Activated naive CD8-positive, alpha-beta T cell treated with anti-CD3 and anti-CD28 coated beads, Interleukin-2, amount 50 U/mL, for 24 hours (primary cell): ENCODE measurements at regions not wholly inside any gene's neighbourhood (a gene's known extent, or its start where the extent isn't known, plus 50 kb on each side); places are given as distances from the start of the nearest gene placed in this dataset.

Experiments used
- ATAC-seq: fragments of 150-1000 bp; cut with Tn5 transposase; one replicate; pipeline ENCODE4 v1.10.0; 2021
- DNase-seq: peaks from one replicate; pipeline ENCODE4 v3.0.0; 2021
- H3K27ac Mint-ChIP-seq: one replicate; pipeline ENCODE4 v1.8.0; 2021; ENCODE audit warnings: mild to moderate bottlenecking, mixed read lengths
- H3K27me3 Mint-ChIP-seq: one replicate; pipeline ENCODE4 v1.8.0; 2021; ENCODE audit warnings: mixed read lengths
- H3K36me3 Mint-ChIP-seq: one replicate; pipeline ENCODE4 v1.8.0; 2021; ENCODE audit warnings: low read depth, mixed read lengths
- H3K4me1 Mint-ChIP-seq: one replicate; pipeline ENCODE4 v1.8.0; 2021; ENCODE audit warnings: mixed read lengths
- H3K4me3 Mint-ChIP-seq: one replicate; pipeline ENCODE4 v1.8.0; 2021; ENCODE audit warnings: mild to moderate bottlenecking, moderate library complexity, mixed read lengths
- H3K9me3 Mint-ChIP-seq: one replicate; pipeline ENCODE4 v1.8.0; 2021; ENCODE audit warnings: mixed read lengths

GRCh38 chr9:81499594-81499993, 189.8 kb downstream of the TLE1 start:
- no peak overlapping the region for H3K4me3 Mint-ChIP-seq
- no peaks in the 10 kb centered on the region for H3K27me3 Mint-ChIP-seq
- H3K9me3 Mint-ChIP-seq: no peaks in the 10 kb centered on the region
- no peak overlapping the region for H3K27ac Mint-ChIP-seq
- no peaks in the 10 kb centered on the region for H3K4me1 Mint-ChIP-seq
- ATAC-seq: no peak
- DNase-seq: no peak
- no peaks in the 10 kb centered on the region for H3K36me3 Mint-ChIP-seq

GRCh38 chr9:81499021-81499454, 190.3 kb downstream of the TLE1 start:
- no peak overlapping the region for H3K27ac Mint-ChIP-seq
- no peaks in the 10 kb centered on the region for H3K36me3 Mint-ChIP-seq
- ATAC-seq (no peak), DNase-seq (no peak)
- H3K4me3 Mint-ChIP-seq: no peak overlapping the region
- H3K27me3 Mint-ChIP-seq: no peaks in the 10 kb centered on the region
- no peaks in the 10 kb centered on the region for H3K4me1 Mint-ChIP-seq
- no peaks in the 10 kb centered on the region for H3K9me3 Mint-ChIP-seq

GRCh38 chr9:81498576-81498975, 190.8 kb downstream of the TLE1 start:
- no peak overlapping the region for H3K27ac Mint-ChIP-seq
- H3K4me1 Mint-ChIP-seq: no peaks in the 10 kb centered on the region
- H3K27me3 Mint-ChIP-seq: no peaks in the 10 kb centered on the region
- no peaks in the 10 kb centered on the region for H3K36me3 Mint-ChIP-seq
- H3K4me3 Mint-ChIP-seq: no peak overlapping the region
- DNase-seq: no peak
- H3K9me3 Mint-ChIP-seq: no peaks in the 10 kb centered on the region
- no peak for ATAC-seq

GRCh38 chr9:81497091-81497490, 192.3 kb downstream of the TLE1 start:
- H3K4me1 Mint-ChIP-seq: no peaks in the 10 kb centered on the region
- ATAC-seq: no peak
- no peak overlapping the region for H3K27ac Mint-ChIP-seq
- no peak for DNase-seq
- no peaks in the 10 kb centered on the region for H3K36me3 Mint-ChIP-seq
- H3K27me3 Mint-ChIP-seq: no peaks in the 10 kb centered on the region
- no peaks in the 10 kb centered on the region for H3K9me3 Mint-ChIP-seq
- H3K4me3 Mint-ChIP-seq: no peak overlapping the region

- no peaks in the 10 kb centered on the region for H3K9me3 Mint-ChIP-seq
- ATAC-seq (no peak), DNase-seq (no peak)
- no peaks in the 10 kb centered on the region for H3K36me3 Mint-ChIP-seq
- no peaks in the 10 kb centered on the region for H3K27me3 Mint-ChIP-seq
- no peak overlapping the region for H3K4me3 Mint-ChIP-seq
- H3K27ac Mint-ChIP-seq: no peak overlapping the region
- H3K4me1 Mint-ChIP-seq: no peaks in the 10 kb centered on the region
Observed at GRCh38 chr9:81492710-81493447, 196.5 kb downstream of the TLE1 start.

GRCh38 chr9:81490605-81491331, 198.6 kb downstream of the TLE1 start:
- Mint-ChIP-seq H3K27me3 (no peaks in the 10 kb centered on the region), H3K27ac (no peak overlapping the region), H3K9me3 (no peaks in the 10 kb centered on the region), H3K4me3 (no peak overlapping the region), H3K36me3 (no peaks in the 10 kb centered on the region), H3K4me1 (no peaks in the 10 kb centered on the region)
- DNase-seq: no peak
- no peak for ATAC-seq

GRCh38 chr9:81489046-81489445, 200.3 kb downstream of the TLE1 start:
- H3K27me3 Mint-ChIP-seq: no peaks in the 10 kb centered on the region
- H3K4me1 Mint-ChIP-seq: no peaks in the 10 kb centered on the region
- no peak for ATAC-seq
- no peak overlapping the region for H3K27ac Mint-ChIP-seq
- DNase-seq: no peak
- no peaks in the 10 kb centered on the region for H3K36me3 Mint-ChIP-seq
- peaks cover 4% of the 10 kb centered on the region for H3K9me3 Mint-ChIP-seq
- no peak overlapping the region for H3K4me3 Mint-ChIP-seq

GRCh38 chr9:81480828-81481604, 208.3 kb downstream of the TLE1 start:
- H3K9me3 Mint-ChIP-seq: peaks cover 8% of the 10 kb centered on the region

GRCh38 chr9:81479573-81479972, 209.8 kb downstream of the TLE1 start:
- Mint-ChIP-seq H3K9me3 (peaks cover 8% of the 10 kb centered on the region), H3K27ac (no peak overlapping the region), H3K27me3 (no peaks in the 10 kb centered on the region), H3K4me3 (no peak overlapping the region), H3K36me3 (no peaks in the 10 kb centered on the region), H3K4me1 (no peaks in the 10 kb centered on the region)
- DNase-seq: no peak
- no peak for ATAC-seq

More at GRCh38 chr9:81480828-81481604, 208.3 kb downstream of the TLE1 start:
- Mint-ChIP-seq H3K4me1 (no peaks in the 10 kb centered on the region), H3K27me3 (no peaks in the 10 kb centered on the region), H3K27ac (no peak overlapping the region), H3K4me3 (no peak overlapping the region), H3K36me3 (no peaks in the 10 kb centered on the region)
- ATAC-seq (no peak), DNase-seq (no peak)

GRCh38 chr9:81477669-81478068, 211.7 kb downstream of the TLE1 start:
- Mint-ChIP-seq H3K27me3 (no peaks in the 10 kb centered on the region), H3K9me3 (peaks cover 7% of the 10 kb centered on the region), H3K4me3 (no peak overlapping the region), H3K27ac (no peak overlapping the region), H3K4me1 (no peaks in the 10 kb centered on the region), H3K36me3 (no peaks in the 10 kb centered on the region)
- ATAC-seq (no peak), DNase-seq (no peak)

- Mint-ChIP-seq H3K36me3 (no peaks in the 10 kb centered on the region), H3K9me3 (peaks cover 7% of the 10 kb centered on the region), H3K27me3 (no peaks in the 10 kb centered on the region), H3K27ac (no peak overlapping the region), H3K4me1 (no peaks in the 10 kb centered on the region), H3K4me3 (no peak overlapping the region)
- DNase-seq (no peak), ATAC-seq (no peak)
Observed at GRCh38 chr9:81476813-81477490, 212.4 kb downstream of the TLE1 start.

- Mint-ChIP-seq H3K4me1 (no peaks in the 10 kb centered on the region), H3K4me3 (no peak overlapping the region), H3K9me3 (peaks cover 3% of the 10 kb centered on the region), H3K27ac (no peak overlapping the region), H3K27me3 (no peaks in the 10 kb centered on the region), H3K36me3 (no peaks in the 10 kb centered on the region)
- DNase-seq: no peak
- no peak for ATAC-seq
Observed at GRCh38 chr9:81474792-81475191, 214.6 kb downstream of the TLE1 start.

GRCh38 chr9:81474125-81474524, 215.2 kb downstream of the TLE1 start:
- Mint-ChIP-seq H3K4me3 (no peak overlapping the region), H3K27me3 (no peaks in the 10 kb centered on the region), H3K9me3 (peaks cover 3% of the 10 kb centered on the region), H3K27ac (no peak overlapping the region), H3K36me3 (no peaks in the 10 kb centered on the region), H3K4me1 (no peaks in the 10 kb centered on the region)
- ATAC-seq: no peak
- DNase-seq: no peak

GRCh38 chr9:81473708-81474107, 215.6 kb downstream of the TLE1 start:
- H3K27ac Mint-ChIP-seq: no peak overlapping the region
- ATAC-seq: no peak
- no peak overlapping the region for H3K4me3 Mint-ChIP-seq
- no peaks in the 10 kb centered on the region for H3K36me3 Mint-ChIP-seq
- no peak for DNase-seq
- H3K4me1 Mint-ChIP-seq: no peaks in the 10 kb centered on the region
- no peaks in the 10 kb centered on the region for H3K27me3 Mint-ChIP-seq
- H3K9me3 Mint-ChIP-seq: peaks cover 3% of the 10 kb centered on the region
